H1 (cell line): ENCODE measurements at regions not wholly inside any gene's neighbourhood (a gene's known extent, or its start where the extent isn't known, plus 50 kb on each side); places are given as distances from the start of the nearest gene placed in this dataset.

Experiments
- EP300 ChIP-seq, 2 experiments: IDR thresholded peaks; 1 replicate in 1 of 2; 2 replicates in 1 of 2; pipeline ENCODE4 v1.6.1; 2011 to 2012; ENCODE audit warnings: low read depth in 2 of 2, low read length in 2 of 2, mild to moderate bottlenecking in 2 of 2, borderline replicate concordance in 1 of 2, inconsistent platforms in 1 of 2, moderate library complexity in 1 of 2

- TF ChIP-seq EP300 (IDR thresholded peaks at IDR 0.05; ENCODE audit: borderline replicate concordance in 1 of 2, low read depth in 2 of 2, low read length in 2 of 2): no peak
- TF ChIP-seq, all 59 proteins: peak for 0
These were observed 271.4 kb downstream of the MBNL1 start (continued) for GRCh38 chr3:152540120-152540519.
